SK-N-SH (cell line): ENCODE measurements at regions not wholly inside any gene's neighbourhood (a gene's known extent, or its start where the extent isn't known, plus 50 kb on each side); places are given as distances from the start of the nearest gene placed in this dataset.
A peak's percentile ranks its signal among the peaks of the same experiment; 100 is the strongest.

Experiments used
- CTCF ChIA-PET: fragments of 300-600, 350-600 bp; formaldehyde crosslinking; extraction: SDS; loops from one replicate; lab custom pipeline; 2021; lab: Yijun Ruan, JAX
- POLR2A ChIA-PET: fragments of 350-600 bp; sonication (Branson Sonifier 250); formaldehyde crosslinking; extraction: SDS; loops from one replicate; lab custom pipeline; 2020; ENCODE audit warnings: antibody characterized with exemption, inconsistent platforms; lab: Yijun Ruan, JAX
- DNase-seq: peaks from one replicate; pipeline ENCODE4 v3.0.0; 2012
- H2AFZ ChIP-seq: fragments of 200-600 bp; sonication (generic); 2 replicates; pipeline ENCODE4 v1.8.1; 2016; ENCODE audit warnings: antibody characterized with exemption, mild to moderate bottlenecking, low read depth
- H3F3A ChIP-seq: fragments of 200-600 bp; sonication (generic); replicated peaks from 2 replicates; pipeline ENCODE3; 2016; ENCODE audit warnings: antibody characterized with exemption, mild to moderate bottlenecking; ENCODE audit not compliant: insufficient read depth
- H3K27ac ChIP-seq, 2 experiments: fragments of 200-500 bp in 1 of 2; fragments of 200-600 bp in 1 of 2; sonication (Bioruptor generic) in 1 of 2; sonication (generic), shearing (Covaris generic) in 1 of 2; 2 replicates each; pipeline versions ENCODE4 v1.5.1 to v1.6.1; 2014 to 2016; ENCODE audit warnings: low read depth in 2 of 2, inconsistent platforms in 1 of 2, low read length in 1 of 2, mild to moderate bottlenecking in 1 of 2, mixed read lengths in 1 of 2
- H3K27me3 ChIP-seq: fragments of 200-600 bp; sonication (generic), shearing (Covaris generic); 2 replicates; pipeline ENCODE4 v1.6.1; 2016; ENCODE audit warnings: mixed run types; ENCODE audit not compliant: insufficient read depth
- H3K36me3 ChIP-seq, 2 experiments: fragments of 200-500 bp in 1 of 2; fragments of 200-600 bp in 1 of 2; sonication (Bioruptor generic) in 1 of 2; sonication (generic) in 1 of 2; replicated peaks in 1 of 2; 2 replicates each; pipeline versions ENCODE3 to v1.5.1; 2014 to 2016; ENCODE audit warnings: low read length in 1 of 2, mild to moderate bottlenecking in 1 of 2; ENCODE audit not compliant: insufficient read depth in 2 of 2, control insufficient read depth in 1 of 2
- H3K4me1 ChIP-seq, 2 experiments: fragments of 200-500 bp in 1 of 2; fragments of 200-600 bp in 1 of 2; sonication (Bioruptor generic) in 1 of 2; sonication (generic), shearing (Covaris generic) in 1 of 2; 2 replicates each; pipeline versions ENCODE4 v1.5.1 to v1.6.1; 2014 to 2016; ENCODE audit warnings: low read depth in 1 of 2, low read length in 1 of 2, mixed run types in 1 of 2; ENCODE audit not compliant: insufficient read depth in 2 of 2, control insufficient read depth in 1 of 2
- H3K4me2 ChIP-seq: fragments of 200-600 bp; sonication (generic), shearing (Covaris generic); 2 replicates; pipeline ENCODE4 v1.6.1; 2017; ENCODE audit warnings: mixed run types
- H3K4me3 ChIP-seq, 2 experiments: fragments of 200-500 bp in 1 of 2; fragments of 200-600 bp in 1 of 2; sonication (Bioruptor generic) in 1 of 2; sonication (generic), shearing (Covaris generic) in 1 of 2; 2 replicates each; pipeline versions ENCODE4 v1.5.1 to v1.8.1; 2014 to 2016; ENCODE audit warnings: low read depth in 2 of 2, inconsistent platforms in 1 of 2, low read length in 1 of 2, mild to moderate bottlenecking in 1 of 2, mixed read lengths in 1 of 2, moderate library complexity in 1 of 2
- H3K79me2 ChIP-seq: fragments of 200-600 bp; sonication (generic); 2 replicates; pipeline ENCODE4 v1.8.1; 2017; ENCODE audit warnings: mild to moderate bottlenecking; ENCODE audit not compliant: insufficient read depth
- H3K9ac ChIP-seq: fragments of 200-600 bp; sonication (generic); 2 replicates; pipeline ENCODE4 v1.6.1; 2017; ENCODE audit warnings: mixed run types
- H3K9me2 ChIP-seq: fragments of 200-600 bp; sonication (generic); 2 replicates; pipeline ENCODE4 v1.6.1; 2017; ENCODE audit warnings: mixed run types
- H3K9me3 ChIP-seq: fragments of 200-600 bp; sonication (generic); 2 replicates; pipeline ENCODE4 v1.6.1; 2017; ENCODE audit warnings: mixed run types, mild to moderate bottlenecking, moderate library complexity
- H4K20me1 ChIP-seq: fragments of 200-600 bp; sonication (generic); 2 replicates; pipeline ENCODE4 v1.6.1; 2017; ENCODE audit warnings: mild to moderate bottlenecking, mixed run types; ENCODE audit not compliant: insufficient read depth
- CHD2 ChIP-seq: fragments of 150-350 bp; IDR thresholded peaks from 2 replicates; pipeline ENCODE4 v1.6.1; 2018; ENCODE audit warnings: low read length; ENCODE audit not compliant: partially characterized antibody
- ELF1 ChIP-seq: IDR thresholded peaks from 2 replicates; pipeline ENCODE4 v1.4.0; 2012
- EP300 ChIP-seq, 2 experiments: IDR thresholded peaks; 2 replicates each; pipeline versions ENCODE4 v1.4.0 to v1.6.1; 2012; ENCODE audit warnings: borderline replicate concordance in 1 of 2, low read depth in 1 of 2, low read length in 1 of 2
- FOXJ3 ChIP-seq: sonication (generic); formaldehyde crosslinking; IDR thresholded peaks from 2 replicates; pipeline ENCODE4 v1.5.1; 2020; ENCODE audit warnings: mild to moderate bottlenecking, missing genetic modification reagents
- JUND ChIP-seq: IDR thresholded peaks from 2 replicates; pipeline ENCODE4 v1.4.0; 2012
- MEF2A ChIP-seq: IDR thresholded peaks from 2 replicates; pipeline ENCODE4 v1.4.0; 2012; ENCODE audit warnings: low read depth, borderline replicate concordance
- NRF1 ChIP-seq: IDR thresholded peaks from 2 replicates; pipeline ENCODE4 v1.6.1; 2012; ENCODE audit warnings: low read depth, mild to moderate bottlenecking, low read length
- POLR2AphosphoS5 ChIP-seq: IDR thresholded peaks from 2 replicates; pipeline ENCODE4 v1.6.1; 2012; ENCODE audit warnings: low read depth, low read length
- RFX5 ChIP-seq: IDR thresholded peaks from 2 replicates; pipeline ENCODE4 v1.6.1; 2012; ENCODE audit warnings: mild to moderate bottlenecking, improper control_type of control experiment, low read length
- RXRA ChIP-seq: IDR thresholded peaks from 2 replicates; pipeline ENCODE4 v1.4.0; 2012; ENCODE audit warnings: low read depth, mild to moderate bottlenecking, borderline replicate concordance
- SIN3A ChIP-seq: IDR thresholded peaks from 2 replicates; pipeline ENCODE4 v1.6.1; 2012; ENCODE audit warnings: low read depth, mild to moderate bottlenecking, low read length, moderate library complexity, borderline replicate concordance
- WGBS: methylation state at CpG from one replicate; pipeline ENCODE4 v1.1.6; 2017; ENCODE audit warnings: low lambda C conversion rate; 5-methylcytosine and 5-hydroxymethylcytosine counted together
- TF ChIP-seq, protein P1 (sequence below): fragments of 150-350 bp; IDR thresholded peaks from 2 replicates; pipeline ENCODE4 v1.6.1; 2016; ENCODE audit warnings: mild to moderate bottlenecking, low read depth, low read length
- TF ChIP-seq, protein P2 (sequence below): IDR thresholded peaks from 2 replicates; pipeline ENCODE4 v1.4.0; 2012; ENCODE audit warnings: low read depth, borderline replicate concordance
- TF ChIP-seq, protein P3 (sequence below): fragments of 150-350 bp; IDR thresholded peaks from 2 replicates; pipeline ENCODE4 v1.6.1; 2017; ENCODE audit warnings: antibody characterized with exemption, low read length, low read depth, borderline replicate concordance
- TF ChIP-seq, protein P4 (sequence below): IDR thresholded peaks from 2 replicates; pipeline ENCODE4 v1.4.0; 2012; ENCODE audit warnings: low read depth

DNA sequence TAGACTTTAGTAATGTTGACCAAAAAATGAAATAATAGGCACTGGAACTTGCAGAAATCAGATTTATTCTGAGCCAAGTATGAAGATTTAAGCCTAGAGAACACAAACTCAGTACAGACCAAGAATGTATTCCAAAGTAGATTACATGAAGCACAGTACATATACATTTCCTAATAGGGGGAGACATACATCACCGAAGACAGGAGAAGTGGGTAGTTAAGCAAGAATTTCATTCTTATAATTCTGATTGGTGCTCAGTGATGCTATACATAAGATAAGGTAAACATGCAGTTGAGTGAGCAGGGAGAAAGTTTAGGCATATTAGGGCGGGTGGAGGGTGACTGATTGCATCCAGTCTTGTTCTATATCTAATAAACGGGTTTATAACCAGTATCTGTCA is 2218.8 kb downstream of the PCDH9 start:
- DNase-seq, result no peak
- H3K4me3 ChIP-seq, result no peak overlapping the region
- TF ChIP-seq ELF1 (no peak), EP300 (IDR thresholded peaks at IDR 0.05; ENCODE audit: borderline replicate concordance in 1 of 2, low read depth in 1 of 2, low read length in 1 of 2) (no peak), MEF2A (no peak), RXRA (no peak), JUND (no peak), SIN3A (no peak), NRF1 (no peak)
- TF ChIP-seq, all 33 proteins: peak for 0
- no peak overlapping the region for H2AFZ ChIP-seq
- H4K20me1 ChIP-seq, result no peaks in the 10 kb centered on the region
- POLR2A ChIA-PET, result no interaction called here
- H3K79me2 ChIP-seq, result no peaks in the 10 kb centered on the region
- 71% methylated on average over 3 of the region's 3 CpGs for WGBS
- H3K36me3 ChIP-seq, result no peaks in the 10 kb centered on the region
- no peaks in the 10 kb centered on the region for H3K27me3 ChIP-seq
- no peaks in the 10 kb centered on the region for H3K9me2 ChIP-seq
- no peaks in the 10 kb centered on the region for H3F3A ChIP-seq
- no peak overlapping the region for H3K27ac ChIP-seq
- CTCF ChIA-PET, result no interaction called here
- H3K4me1 ChIP-seq, result no peaks in the 10 kb centered on the region
- no peak overlapping the region for H3K4me2 ChIP-seq
- no peaks in the 10 kb centered on the region for H3K9me3 ChIP-seq
- H3K9ac ChIP-seq, result no peak overlapping the region

DNA sequence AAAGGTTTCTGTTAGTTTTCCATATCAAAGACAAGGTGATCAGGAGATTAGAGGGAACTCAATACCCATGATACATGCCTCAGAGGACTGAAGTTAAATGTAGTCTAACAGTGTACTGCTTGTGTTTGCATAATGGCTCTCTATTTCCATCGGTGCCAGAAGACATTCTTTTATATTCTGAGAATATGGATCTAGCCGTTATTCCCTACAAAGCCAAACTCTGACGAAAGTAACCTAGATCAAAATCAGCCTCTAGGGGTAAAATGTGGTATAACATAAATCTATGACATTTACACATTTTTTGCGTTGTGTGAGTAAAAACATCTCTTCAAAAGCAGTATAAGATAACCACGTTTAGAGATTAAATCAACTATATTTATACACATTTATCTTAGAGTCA is 2232.7 kb downstream of the PCDH9 start:
- Histone ChIP-seq H3K79me2 (no peaks in the 10 kb centered on the region), H3F3A (peaks cover 6% of the 10 kb centered on the region), H3K36me3 (no peaks in the 10 kb centered on the region), H3K9me2 (no peaks in the 10 kb centered on the region), H3K9ac (no peak overlapping the region), H3K27me3 (no peaks in the 10 kb centered on the region), H4K20me1 (no peaks in the 10 kb centered on the region), H2AFZ (no peak overlapping the region), H3K4me1 (no peaks in the 10 kb centered on the region; a peak in 1 of 4 replicates), H3K4me2 (no peak overlapping the region), H3K9me3 (no peaks in the 10 kb centered on the region; the same call in 1 of the 2 replicates), H3K27ac (no peak overlapping the region), H3K4me3 (no peak overlapping the region)
- ChIA-PET POLR2A (no interaction called here), CTCF (interaction anchor here (0.6 kb wide), 1 partner anchor 575 kb away, joined by 3 read pairs; no protein-coding TSS in a partner anchor)
- TF ChIP-seq, protein P1, sequence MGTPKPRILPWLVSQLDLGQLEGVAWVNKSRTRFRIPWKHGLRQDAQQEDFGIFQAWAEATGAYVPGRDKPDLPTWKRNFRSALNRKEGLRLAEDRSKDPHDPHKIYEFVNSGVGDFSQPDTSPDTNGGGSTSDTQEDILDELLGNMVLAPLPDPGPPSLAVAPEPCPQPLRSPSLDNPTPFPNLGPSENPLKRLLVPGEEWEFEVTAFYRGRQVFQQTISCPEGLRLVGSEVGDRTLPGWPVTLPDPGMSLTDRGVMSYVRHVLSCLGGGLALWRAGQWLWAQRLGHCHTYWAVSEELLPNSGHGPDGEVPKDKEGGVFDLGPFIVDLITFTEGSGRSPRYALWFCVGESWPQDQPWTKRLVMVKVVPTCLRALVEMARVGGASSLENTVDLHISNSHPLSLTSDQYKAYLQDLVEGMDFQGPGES, result no peak
- WGBS, result 70% methylated on average over 5 of the region's 5 CpGs
- no peak for DNase-seq

DNA sequence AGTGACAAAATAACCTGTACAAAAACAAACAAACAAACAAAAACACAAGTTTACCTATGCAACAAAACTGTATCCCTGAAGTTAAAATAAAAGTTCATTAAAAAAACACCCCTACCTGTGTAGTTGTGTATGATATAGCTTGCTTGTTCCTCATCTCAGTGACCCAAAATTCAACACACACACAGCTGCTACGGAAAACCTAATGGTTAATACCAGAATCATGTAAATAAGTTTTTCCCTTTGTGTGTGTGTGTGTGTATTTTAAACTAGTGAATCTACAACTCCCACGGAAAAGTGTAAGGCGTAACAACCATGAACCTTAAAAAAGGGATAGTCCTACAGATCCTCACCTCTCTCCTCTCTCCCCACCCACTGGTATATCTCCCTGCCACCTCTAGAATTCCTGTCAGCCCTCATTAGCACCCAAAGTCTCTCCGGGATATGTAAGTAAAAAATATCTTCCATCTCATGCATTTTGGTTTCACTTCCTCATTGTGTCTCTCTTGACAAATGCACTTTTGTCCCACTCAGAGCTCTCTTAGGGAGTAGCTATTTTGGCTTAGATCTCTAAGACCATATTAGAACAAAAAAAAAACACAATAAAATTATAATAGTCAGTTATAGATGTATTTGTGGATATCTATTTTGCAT is 2236.5 kb downstream of the PCDH9 start:
- peak overlapping the region; percentile 58; the same call in 1 of the 2 replicates for H2AFZ ChIP-seq
- WGBS, result 69% methylated on average over 4 of the region's 4 CpGs
- no peaks in the 10 kb centered on the region for H3F3A ChIP-seq
- no peaks in the 10 kb centered on the region for H4K20me1 ChIP-seq
- no peak overlapping the region for H3K27ac ChIP-seq
- no peaks in the 10 kb centered on the region for H3K36me3 ChIP-seq
- no peak overlapping the region for H3K4me3 ChIP-seq
- ChIA-PET CTCF (no interaction called here), POLR2A (no interaction called here)
- H3K27me3 ChIP-seq, result no peaks in the 10 kb centered on the region
- DNase-seq, result no peak
- H3K9me3 ChIP-seq, result no peaks in the 10 kb centered on the region
- H3K4me1 ChIP-seq, result no peaks in the 10 kb centered on the region
- no peaks in the 10 kb centered on the region for H3K79me2 ChIP-seq
- no peaks in the 10 kb centered on the region for H3K9me2 ChIP-seq
- H3K4me2 ChIP-seq, result no peak overlapping the region
- no peak overlapping the region for H3K9ac ChIP-seq
- TF ChIP-seq, protein P2, sequence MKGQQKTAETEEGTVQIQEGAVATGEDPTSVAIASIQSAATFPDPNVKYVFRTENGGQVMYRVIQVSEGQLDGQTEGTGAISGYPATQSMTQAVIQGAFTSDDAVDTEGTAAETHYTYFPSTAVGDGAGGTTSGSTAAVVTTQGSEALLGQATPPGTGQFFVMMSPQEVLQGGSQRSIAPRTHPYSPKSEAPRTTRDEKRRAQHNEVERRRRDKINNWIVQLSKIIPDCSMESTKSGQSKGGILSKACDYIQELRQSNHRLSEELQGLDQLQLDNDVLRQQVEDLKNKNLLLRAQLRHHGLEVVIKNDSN, result no peak
- TF ChIP-seq NRF1 (no peak), JUND (no peak), EP300 (IDR thresholded peaks at IDR 0.05; ENCODE audit: borderline replicate concordance in 1 of 2, low read depth in 1 of 2, low read length in 1 of 2) (no peak), POLR2AphosphoS5 (no peak), FOXJ3 (CRISPR knock-in tag) (no peak), CHD2 (no peak), RFX5 (no peak)
- TF ChIP-seq, protein P3, sequence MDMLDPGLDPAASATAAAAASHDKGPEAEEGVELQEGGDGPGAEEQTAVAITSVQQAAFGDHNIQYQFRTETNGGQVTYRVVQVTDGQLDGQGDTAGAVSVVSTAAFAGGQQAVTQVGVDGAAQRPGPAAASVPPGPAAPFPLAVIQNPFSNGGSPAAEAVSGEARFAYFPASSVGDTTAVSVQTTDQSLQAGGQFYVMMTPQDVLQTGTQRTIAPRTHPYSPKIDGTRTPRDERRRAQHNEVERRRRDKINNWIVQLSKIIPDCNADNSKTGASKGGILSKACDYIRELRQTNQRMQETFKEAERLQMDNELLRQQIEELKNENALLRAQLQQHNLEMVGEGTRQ, result no peak
- TF ChIP-seq, protein P4, sequence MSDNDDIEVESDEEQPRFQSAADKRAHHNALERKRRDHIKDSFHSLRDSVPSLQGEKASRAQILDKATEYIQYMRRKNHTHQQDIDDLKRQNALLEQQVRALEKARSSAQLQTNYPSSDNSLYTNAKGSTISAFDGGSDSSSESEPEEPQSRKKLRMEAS, result no peak
- TF ChIP-seq, protein P1, result no peak
